GM23338 (cell line): ENCODE measurements at regions not wholly inside any gene's neighbourhood (a gene's known extent, or its start where the extent isn't known, plus 50 kb on each side); places are given as distances from the start of the nearest gene placed in this dataset.
A peak's percentile ranks its signal among the peaks of the same experiment; 100 is the strongest.

Experiments used
- ATAC-seq: fragments of 200-7000 bp; cut with Tn5 transposase; 3 replicates; pipeline ENCODE4 v1.9.1; 2020
- DNase-seq: peaks from one replicate; pipeline ENCODE4 v3.0.0-alpha.2; 2015; ENCODE audit warnings: low spot score
- H2AFZ ChIP-seq: fragments of 200-600 bp; sonication (generic); 2 replicates; pipeline ENCODE4 v1.8.0; 2016; ENCODE audit warnings: antibody characterized with exemption, mild to moderate bottlenecking, moderate library complexity
- H3F3A ChIP-seq: fragments of 200-600 bp; sonication (generic); replicated peaks from 2 replicates; pipeline ENCODE4 v1.8.0; 2017; ENCODE audit warnings: antibody characterized with exemption, mixed run types, low read depth
- H3K27ac ChIP-seq: fragments of 200-600 bp; sonication (generic); 2 replicates; pipeline ENCODE4 v1.6.1; 2016; ENCODE audit warnings: low read depth
- H3K27me3 ChIP-seq: fragments of 200-600 bp; sonication (generic); 2 replicates; pipeline ENCODE4 v1.8.0; 2016; ENCODE audit warnings: mild to moderate bottlenecking, mixed run types, moderate library complexity; ENCODE audit not compliant: insufficient read depth
- H3K36me3 ChIP-seq: fragments of 200-600 bp; sonication (generic); 2 replicates; pipeline ENCODE4 v1.8.0; 2016; ENCODE audit warnings: mild to moderate bottlenecking; ENCODE audit not compliant: insufficient read depth
- H3K4me1 ChIP-seq: fragments of 200-600 bp; sonication (generic); 2 replicates; pipeline ENCODE4 v1.8.0; 2016; ENCODE audit warnings: mild to moderate bottlenecking, moderate library complexity; ENCODE audit not compliant: insufficient read depth
- H3K4me2 ChIP-seq: fragments of 200-600 bp; sonication (generic); 2 replicates; pipeline ENCODE4 v1.7.1; 2017; ENCODE audit warnings: mixed run types
- H3K4me3 ChIP-seq: fragments of 200-600 bp; sonication (generic); 2 replicates; pipeline ENCODE4 v1.6.1; 2016; ENCODE audit warnings: mixed run types
- H3K79me2 ChIP-seq: fragments of 200-600 bp; sonication (generic); replicated peaks from 2 replicates; pipeline ENCODE4 v1.8.0; 2017; ENCODE audit warnings: mild to moderate bottlenecking; ENCODE audit not compliant: insufficient read depth
- H3K9me2 ChIP-seq: fragments of 200-600 bp; sonication (generic); 2 replicates; pipeline ENCODE4 v1.8.0; 2017; ENCODE audit not compliant: insufficient read depth
- H4K20me1 ChIP-seq: fragments of 200-600 bp; sonication (generic); replicated peaks from 2 replicates; pipeline ENCODE4 v1.8.0; 2017; ENCODE audit warnings: mild to moderate bottlenecking; ENCODE audit not compliant: insufficient read depth
- H3K27ac Mint-ChIP-seq: 2 replicates; pipeline ENCODE4 v1.8.0; 2020; ENCODE audit warnings: inconsistent platforms, mild to moderate bottlenecking, moderate library complexity, mixed read lengths
- H3K27me3 Mint-ChIP-seq: 3 replicates; pipeline ENCODE4 v1.8.0; 2022; ENCODE audit warnings: low read depth, mild to moderate bottlenecking, moderate library complexity, mixed read lengths, inconsistent platforms; ENCODE audit not compliant: insufficient read depth, poor library complexity
- H3K36me3 Mint-ChIP-seq: 3 replicates; pipeline ENCODE4 v1.8.0; 2021; ENCODE audit warnings: low read depth, mild to moderate bottlenecking, inconsistent platforms, moderate library complexity, mixed read lengths
- H3K4me1 Mint-ChIP-seq: 3 replicates; pipeline ENCODE4 v1.8.0; 2020; ENCODE audit warnings: mild to moderate bottlenecking, inconsistent platforms, mixed read lengths
- H3K4me3 Mint-ChIP-seq: 3 replicates; pipeline ENCODE4 v1.8.0; 2021; ENCODE audit warnings: moderate library complexity, mild to moderate bottlenecking, inconsistent platforms, mixed read lengths
- H3K9me3 Mint-ChIP-seq: 3 replicates; pipeline ENCODE4 v1.8.0; 2020; ENCODE audit warnings: moderate library complexity, mild to moderate bottlenecking, inconsistent platforms, mixed read lengths
- CREB1 ChIP-seq: fragments of 250-450 bp; sonication (Bioruptor Pico); IDR thresholded peaks from 2 replicates; pipeline ENCODE4 v1.5.0; 2020; ENCODE audit warnings: low read depth, mild to moderate bottlenecking, moderate library complexity
- EZH2 ChIP-seq: fragments of 200-600 bp; sonication (generic); IDR thresholded peaks from one replicate; pipeline ENCODE4 v1.8.0; 2017; ENCODE audit warnings: antibody characterized with exemption, mild to moderate bottlenecking, low read depth; ENCODE audit not compliant: unreplicated experiment
- NANOG ChIP-seq: IDR thresholded peaks from 2 replicates; pipeline ENCODE4 v1.6.1; 2016; ENCODE audit warnings: antibody characterized with exemption, borderline replicate concordance
- ZNF462 ChIP-seq: fragments of 250-450 bp; sonication (Bioruptor Pico); IDR thresholded peaks from 2 replicates; pipeline ENCODE4 v1.5.0; 2020; ENCODE audit warnings: mild to moderate bottlenecking, moderate library complexity
- TF ChIP-seq, protein P1 (sequence below), 2 experiments: fragments of 200-600 bp in 1 of 2; sonication (generic) in 1 of 2; conservative IDR thresholded peaks; 2 replicates each; pipeline versions ENCODE4 v1.5.1 to v1.6.1; 2016 to 2017; ENCODE audit warnings: antibody characterized with exemption in 2 of 2, low read depth in 2 of 2, mild to moderate bottlenecking in 2 of 2, moderate library complexity in 1 of 2

DNA sequence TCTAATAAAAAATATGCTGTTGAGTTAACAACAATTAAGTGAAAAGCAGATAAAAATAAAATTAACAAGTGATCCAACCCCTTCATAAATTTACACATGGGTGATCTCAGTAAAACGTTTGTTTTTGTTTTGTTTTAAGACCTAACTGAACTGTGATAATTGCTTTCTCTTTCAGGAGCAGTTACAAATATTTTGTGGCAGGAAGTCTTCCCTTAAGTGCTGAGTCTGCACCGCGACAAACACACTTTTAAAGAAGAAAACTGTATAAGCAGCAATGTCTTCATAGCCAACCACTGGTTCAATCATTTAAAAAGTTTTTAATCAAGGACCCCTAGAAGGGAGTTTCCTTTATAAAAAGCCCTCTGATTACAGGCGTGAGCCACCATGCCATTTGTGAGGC is 53.7 kb upstream of the NFKB1 start (continued):
- TF ChIP-seq ZNF462 (CRISPR knock-in tag), result no peak
- no peak for TF ChIP-seq CREB1 (CRISPR knock-in tag)

- Histone ChIP-seq H4K20me1 (no peaks in the 10 kb centered on the region), H3F3A (no peaks in the 10 kb centered on the region), H3K27ac (no peak overlapping the region), H2AFZ (no peak overlapping the region), H3K4me1 (peaks cover 10% of the 10 kb centered on the region), H3K4me2 (no peak overlapping the region), H3K9me2 (no peaks in the 10 kb centered on the region), H3K79me2 (no peaks in the 10 kb centered on the region), H3K36me3 (no peaks in the 10 kb centered on the region), H3K27me3 (no peaks in the 10 kb centered on the region), H3K4me3 (no peak overlapping the region)
- Mint-ChIP-seq H3K4me1 (peaks cover 20% of the 10 kb centered on the region), H3K27ac (no peak overlapping the region), H3K27me3 (no peaks in the 10 kb centered on the region), H3K36me3 (no peaks in the 10 kb centered on the region), H3K9me3 (no peaks in the 10 kb centered on the region), H3K4me3 (no peak overlapping the region)
- ATAC-seq (peak; percentile 74), DNase-seq (peak; percentile 75)
- no peak for TF ChIP-seq EZH2
- TF ChIP-seq NANOG, result no peak
- TF ChIP-seq, protein P1, sequence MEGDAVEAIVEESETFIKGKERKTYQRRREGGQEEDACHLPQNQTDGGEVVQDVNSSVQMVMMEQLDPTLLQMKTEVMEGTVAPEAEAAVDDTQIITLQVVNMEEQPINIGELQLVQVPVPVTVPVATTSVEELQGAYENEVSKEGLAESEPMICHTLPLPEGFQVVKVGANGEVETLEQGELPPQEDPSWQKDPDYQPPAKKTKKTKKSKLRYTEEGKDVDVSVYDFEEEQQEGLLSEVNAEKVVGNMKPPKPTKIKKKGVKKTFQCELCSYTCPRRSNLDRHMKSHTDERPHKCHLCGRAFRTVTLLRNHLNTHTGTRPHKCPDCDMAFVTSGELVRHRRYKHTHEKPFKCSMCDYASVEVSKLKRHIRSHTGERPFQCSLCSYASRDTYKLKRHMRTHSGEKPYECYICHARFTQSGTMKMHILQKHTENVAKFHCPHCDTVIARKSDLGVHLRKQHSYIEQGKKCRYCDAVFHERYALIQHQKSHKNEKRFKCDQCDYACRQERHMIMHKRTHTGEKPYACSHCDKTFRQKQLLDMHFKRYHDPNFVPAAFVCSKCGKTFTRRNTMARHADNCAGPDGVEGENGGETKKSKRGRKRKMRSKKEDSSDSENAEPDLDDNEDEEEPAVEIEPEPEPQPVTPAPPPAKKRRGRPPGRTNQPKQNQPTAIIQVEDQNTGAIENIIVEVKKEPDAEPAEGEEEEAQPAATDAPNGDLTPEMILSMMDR (conservative IDR thresholded peaks at IDR 0.05; ENCODE audit: low read depth in 2 of 2), result peak; percentile 82 to 83
These were observed 51.3 kb upstream of the NFKB1 start for GRCh38 chr4:102449751-102450352.
